KMS-11 (cell line): ENCODE measurements at regions not wholly inside any gene's neighbourhood (a gene's known extent, or its start where the extent isn't known, plus 50 kb on each side); places are given as distances from the start of the nearest gene placed in this dataset.

Experiments used
- H2AFZ ChIP-seq: fragments of 200-600 bp; sonication (generic); 2 replicates; pipeline ENCODE4 v1.6.1; 2016; ENCODE audit warnings: antibody characterized with exemption, mixed run types, low read depth
- H3K27ac ChIP-seq: fragments of 200-600 bp; sonication (generic); 2 replicates; pipeline ENCODE4 v1.6.1; 2016; ENCODE audit warnings: mild to moderate bottlenecking, mixed run types
- H3K27me3 ChIP-seq: fragments of 200-600 bp; sonication (generic); 2 replicates; pipeline ENCODE4 v1.6.1; 2017; ENCODE audit warnings: mild to moderate bottlenecking, low read depth, mixed run types, moderate library complexity; ENCODE audit not compliant: insufficient read depth
- H3K36me3 ChIP-seq: fragments of 200-600 bp; sonication (generic); 2 replicates; pipeline ENCODE4 v1.6.1; 2017; ENCODE audit warnings: mild to moderate bottlenecking, mixed run types; ENCODE audit not compliant: insufficient read depth
- H3K4me1 ChIP-seq: fragments of 200-600 bp; sonication (generic); 2 replicates; pipeline ENCODE4 v1.6.1; 2016; ENCODE audit warnings: mild to moderate bottlenecking, low read depth, mixed run types; ENCODE audit not compliant: poor library complexity, severe bottlenecking
- H3K4me2 ChIP-seq: fragments of 200-600 bp; sonication (generic); 2 replicates; pipeline ENCODE4 v1.7.0; 2016; ENCODE audit warnings: mild to moderate bottlenecking, mixed run types
- H3K4me3 ChIP-seq: fragments of 200-600 bp; sonication (generic); IDR thresholded peaks from 2 replicates; pipeline ENCODE4 v1.6.1; 2017; ENCODE audit warnings: low read depth, low read length, mixed read lengths; ENCODE audit not compliant: insufficient read depth
- H3K79me2 ChIP-seq: fragments of 200-600 bp; sonication (generic); 2 replicates; pipeline ENCODE4 v1.6.1; 2016; ENCODE audit warnings: low read depth, mixed run types; ENCODE audit not compliant: insufficient read depth
- H3K9ac ChIP-seq: fragments of 200-600 bp; sonication (generic); 2 replicates; pipeline ENCODE4 v1.6.1; 2016; ENCODE audit warnings: mild to moderate bottlenecking, mixed run types
- H4K20me1 ChIP-seq: fragments of 200-600 bp; sonication (generic); 2 replicates; pipeline ENCODE4 v1.6.1; 2016; ENCODE audit warnings: mild to moderate bottlenecking, mixed run types; ENCODE audit not compliant: insufficient read depth
- CTCF ChIP-seq: fragments of 200-600 bp; sonication (generic); conservative IDR thresholded peaks from 2 replicates; pipeline ENCODE4 v1.6.1; 2017; ENCODE audit warnings: low read depth, mild to moderate bottlenecking, antibody characterized with exemption, low read length, moderate library complexity, mixed read lengths

GRCh38 chr2:172249986-172250385 is 147.3 kb upstream of the DLX2 start:
- Histone ChIP-seq H3K36me3 (no peaks in the 10 kb centered on the region), H3K4me2 (no peak overlapping the region), H3K4me1 (no peaks in the 10 kb centered on the region), H3K79me2 (no peaks in the 10 kb centered on the region), H3K27ac (no peak overlapping the region), H3K9ac (no peak overlapping the region), H2AFZ (no peak overlapping the region), H3K27me3 (no peaks in the 10 kb centered on the region), H3K4me3 (no peak overlapping the region), H4K20me1 (no peaks in the 10 kb centered on the region)
- TF ChIP-seq CTCF: no peak

GRCh38 chr2:172251231-172251630 is 148.5 kb upstream of the DLX2 start:
- Histone ChIP-seq H3K4me2 (no peak overlapping the region), H3K4me3 (no peak overlapping the region), H3K27me3 (no peaks in the 10 kb centered on the region), H4K20me1 (no peaks in the 10 kb centered on the region), H3K4me1 (no peaks in the 10 kb centered on the region), H2AFZ (no peak overlapping the region), H3K9ac (no peak overlapping the region), H3K79me2 (no peaks in the 10 kb centered on the region), H3K36me3 (no peaks in the 10 kb centered on the region), H3K27ac (no peak overlapping the region)
- TF ChIP-seq CTCF: no peak

GRCh38 chr2:172252154-172252553 is 149.5 kb upstream of the DLX2 start:
- H4K20me1 ChIP-seq: no peaks in the 10 kb centered on the region
- H3K36me3 ChIP-seq: no peaks in the 10 kb centered on the region
- H3K9ac ChIP-seq: no peak overlapping the region
- no peak overlapping the region for H3K27ac ChIP-seq
- no peak overlapping the region for H3K4me2 ChIP-seq
- no peak overlapping the region for H3K4me3 ChIP-seq
- no peaks in the 10 kb centered on the region for H3K79me2 ChIP-seq
- TF ChIP-seq CTCF: no peak
- H2AFZ ChIP-seq: no peak overlapping the region
- no peaks in the 10 kb centered on the region for H3K27me3 ChIP-seq
- H3K4me1 ChIP-seq: no peaks in the 10 kb centered on the region

DNA sequence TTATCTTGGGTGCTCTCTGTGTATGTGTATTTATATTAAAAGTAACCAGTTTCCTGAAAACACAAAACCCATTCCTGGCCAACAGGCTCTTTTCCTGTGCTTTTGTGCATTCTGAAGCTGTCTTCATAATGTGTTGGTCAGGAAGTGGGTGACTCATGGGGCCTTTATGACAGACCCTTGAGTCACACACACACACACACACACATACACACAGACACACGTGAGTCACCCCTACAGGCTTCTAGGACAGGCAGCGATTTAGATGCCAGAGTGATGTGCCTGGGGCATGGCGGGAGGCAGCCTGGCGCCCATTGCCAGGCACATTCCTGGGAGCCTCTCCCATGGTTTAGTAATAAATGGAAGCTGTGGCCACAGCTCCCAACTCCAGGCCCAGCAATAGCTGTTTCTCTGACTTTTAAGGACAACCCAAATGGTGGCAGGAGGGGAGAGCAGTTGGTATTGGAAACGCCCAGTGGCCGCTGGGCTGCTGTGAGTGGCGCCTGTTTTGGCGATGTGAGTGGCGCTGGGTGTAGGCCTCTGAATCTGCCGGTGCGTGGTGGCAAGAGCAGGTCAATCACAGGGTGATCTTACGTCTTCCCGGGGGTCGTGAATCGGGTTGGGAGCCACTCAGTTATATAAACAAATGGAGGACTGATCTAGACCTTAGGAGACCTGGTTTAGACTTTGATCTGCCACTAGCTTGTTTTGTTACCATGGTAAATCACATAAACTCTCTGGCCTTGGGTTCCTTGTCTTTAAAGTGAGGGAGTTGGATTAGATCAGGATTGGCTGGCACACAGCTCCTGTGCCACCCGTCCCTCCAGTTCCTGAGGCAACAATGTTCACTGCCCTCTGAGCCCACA is 150.7 kb upstream of the DLX2 start:
- Histone ChIP-seq H4K20me1 (no peaks in the 10 kb centered on the region), H3K4me3 (no peak overlapping the region), H3K4me2 (no peak overlapping the region), H3K4me1 (no peaks in the 10 kb centered on the region), H3K79me2 (no peaks in the 10 kb centered on the region), H3K27me3 (no peaks in the 10 kb centered on the region), H3K27ac (no peak overlapping the region), H3K36me3 (no peaks in the 10 kb centered on the region), H3K9ac (no peak overlapping the region), H2AFZ (no peak overlapping the region)
- TF ChIP-seq CTCF: no peak
